ENCODE measurements at regions not wholly inside any gene's neighbourhood (a gene's known extent, or its start where the extent isn't known, plus 50 kb on each side); places are given as distances from the start of the nearest gene placed in this dataset.

GRCh38 chr11:122168218-122168617, 52.2 kb upstream of the BLID start:
- TF ChIP-seq JUN (CRISPR knock-in tag; IDR thresholded peaks at IDR 0.05) (no peak), SMAD3 (CRISPR knock-in tag; IDR thresholded peaks at IDR 0.05; ENCODE audit: borderline replicate concordance) (no peak), ARID4B (CRISPR knock-in tag; IDR thresholded peaks at IDR 0.05; ENCODE audit: borderline replicate concordance) (no peak), TEAD4 (CRISPR knock-in tag; IDR thresholded peaks at IDR 0.05) (no peak), ZNF232 (CRISPR knock-in tag; IDR thresholded peaks at IDR 0.05) (no peak), ZSCAN18 (CRISPR knock-in tag; IDR thresholded peaks at IDR 0.05) (no peak), ZBTB21 (CRISPR knock-in tag; IDR thresholded peaks at IDR 0.05; ENCODE audit: borderline replicate concordance) (no peak)
- TF ChIP-seq, protein P1, sequence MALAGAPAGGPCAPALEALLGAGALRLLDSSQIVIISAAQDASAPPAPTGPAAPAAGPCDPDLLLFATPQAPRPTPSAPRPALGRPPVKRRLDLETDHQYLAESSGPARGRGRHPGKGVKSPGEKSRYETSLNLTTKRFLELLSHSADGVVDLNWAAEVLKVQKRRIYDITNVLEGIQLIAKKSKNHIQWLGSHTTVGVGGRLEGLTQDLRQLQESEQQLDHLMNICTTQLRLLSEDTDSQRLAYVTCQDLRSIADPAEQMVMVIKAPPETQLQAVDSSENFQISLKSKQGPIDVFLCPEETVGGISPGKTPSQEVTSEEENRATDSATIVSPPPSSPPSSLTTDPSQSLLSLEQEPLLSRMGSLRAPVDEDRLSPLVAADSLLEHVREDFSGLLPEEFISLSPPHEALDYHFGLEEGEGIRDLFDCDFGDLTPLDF (CRISPR knock-in tag; IDR thresholded peaks at IDR 0.05) = no peak
- TF ChIP-seq, protein P2, sequence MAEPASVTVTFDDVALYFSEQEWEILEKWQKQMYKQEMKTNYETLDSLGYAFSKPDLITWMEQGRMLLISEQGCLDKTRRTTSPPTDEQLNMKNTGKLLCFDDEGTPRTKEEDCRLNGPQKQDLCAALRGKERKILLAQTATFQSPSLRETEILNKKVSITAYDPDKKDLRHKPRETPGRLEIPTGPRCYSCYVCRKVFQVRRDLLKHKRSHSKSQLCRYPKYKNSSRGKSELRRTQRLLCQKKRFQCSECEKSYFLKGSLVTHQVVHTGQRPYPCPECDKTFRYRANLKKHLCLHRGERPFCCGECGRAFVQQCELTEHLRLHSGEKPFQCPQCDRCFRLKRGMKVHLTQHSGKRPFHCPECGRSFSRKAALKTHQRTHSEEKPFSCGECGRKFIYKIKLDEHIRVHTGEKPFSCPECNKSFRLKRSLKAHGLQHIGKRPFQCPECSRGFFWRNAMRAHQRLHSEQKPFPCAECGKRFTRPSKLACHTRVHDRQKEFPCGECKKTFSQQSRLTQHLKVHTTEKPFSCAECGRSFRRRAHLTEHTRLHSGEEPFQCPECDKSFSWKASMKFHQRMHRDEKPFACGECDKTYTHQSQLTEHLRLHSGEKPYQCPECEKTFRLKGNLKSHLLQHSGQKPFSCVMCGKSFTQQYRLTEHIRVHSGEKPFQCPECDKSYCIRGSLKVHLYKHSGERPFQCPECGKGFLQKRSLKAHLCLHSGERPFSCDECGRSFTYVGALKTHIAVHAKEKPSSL (CRISPR knock-in tag; conservative IDR thresholded peaks at IDR 0.05) = no peak
- TF ChIP-seq, protein P3, sequence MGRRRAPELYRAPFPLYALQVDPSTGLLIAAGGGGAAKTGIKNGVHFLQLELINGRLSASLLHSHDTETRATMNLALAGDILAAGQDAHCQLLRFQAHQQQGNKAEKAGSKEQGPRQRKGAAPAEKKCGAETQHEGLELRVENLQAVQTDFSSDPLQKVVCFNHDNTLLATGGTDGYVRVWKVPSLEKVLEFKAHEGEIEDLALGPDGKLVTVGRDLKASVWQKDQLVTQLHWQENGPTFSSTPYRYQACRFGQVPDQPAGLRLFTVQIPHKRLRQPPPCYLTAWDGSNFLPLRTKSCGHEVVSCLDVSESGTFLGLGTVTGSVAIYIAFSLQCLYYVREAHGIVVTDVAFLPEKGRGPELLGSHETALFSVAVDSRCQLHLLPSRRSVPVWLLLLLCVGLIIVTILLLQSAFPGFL (CRISPR knock-in tag; IDR thresholded peaks at IDR 0.05; ENCODE audit: borderline replicate concordance) = no peak

Data from WTC11 (cell line).